ENCODE measurements at regions not wholly inside any gene's neighbourhood (a gene's known extent, or its start where the extent isn't known, plus 50 kb on each side); places are given as distances from the start of the nearest gene placed in this dataset.

- no peaks in the 10 kb centered on the region for H3K9me3 ChIP-seq (ENCODE audit: low read depth)
- H3K9me3 Mint-ChIP-seq = no peaks in the 10 kb centered on the region
- TF ChIP-seq CTCF (IDR thresholded peaks at IDR 0.05) (no peak), EZH2phosphoT487 (IDR thresholded peaks at IDR 0.05) (no peak), EZH2 (IDR thresholded peaks at IDR 0.05) (no peak)
- no peaks in the 10 kb centered on the region for H4K20me1 ChIP-seq (ENCODE audit: low read depth)
- H3K27me3 Mint-ChIP-seq (ENCODE audit: insufficient read depth, low read depth) = peaks cover 2% of the 10 kb centered on the region
- H3K27ac ChIP-seq = no peak overlapping the region
- H3K79me2 ChIP-seq (ENCODE audit: low read depth) = no peaks in the 10 kb centered on the region
- H3K4me1 Mint-ChIP-seq = peaks cover 6% of the 10 kb centered on the region
- H3K4me3 Mint-ChIP-seq = no peak overlapping the region
- H3K4me3 ChIP-seq = no peak overlapping the region
- no peaks in the 10 kb centered on the region for H3K36me3 Mint-ChIP-seq
- peaks cover 8% of the 10 kb centered on the region for H3K4me1 ChIP-seq
- no peaks in the 10 kb centered on the region for H3F3A ChIP-seq (ENCODE audit: low read depth)
- H3K36me3 ChIP-seq = no peaks in the 10 kb centered on the region
- no peak overlapping the region for H3K9ac ChIP-seq
- peak overlapping the region; percentile 45 for H2AFZ ChIP-seq (replicated peaks)
- H3K4me2 ChIP-seq = no peak overlapping the region
- no peak for DNase-seq (ENCODE audit: low spot score)
- no peaks in the 10 kb centered on the region for H3K27me3 ChIP-seq
- no peak overlapping the region for H3K27ac Mint-ChIP-seq
These were observed 209.3 kb upstream of the SGK1 start for GRCh38 chr6:134527108-134527787.

- Mint-ChIP-seq H3K27ac (no peak overlapping the region), H3K4me1 (peaks cover 6% of the 10 kb centered on the region), H3K4me3 (no peak overlapping the region), H3K36me3 (no peaks in the 10 kb centered on the region), H3K27me3 (ENCODE audit: insufficient read depth, low read depth) (peaks cover 1% of the 10 kb centered on the region), H3K9me3 (no peaks in the 10 kb centered on the region)
- H3K4me3 ChIP-seq = no peak overlapping the region
- H3K9ac ChIP-seq = no peak overlapping the region
- no peak overlapping the region for H3K27ac ChIP-seq
- no peaks in the 10 kb centered on the region for H3K79me2 ChIP-seq (ENCODE audit: low read depth)
- no peaks in the 10 kb centered on the region for H3K36me3 ChIP-seq
- no peaks in the 10 kb centered on the region for H3F3A ChIP-seq (ENCODE audit: low read depth)
- no peak for TF ChIP-seq EZH2phosphoT487 (IDR thresholded peaks at IDR 0.05)
- no peak for DNase-seq (ENCODE audit: low spot score)
- H3K9me3 ChIP-seq (ENCODE audit: low read depth) = no peaks in the 10 kb centered on the region
- no peak overlapping the region for H3K4me2 ChIP-seq
- no peak overlapping the region for H2AFZ ChIP-seq (replicated peaks)
- no peaks in the 10 kb centered on the region for H4K20me1 ChIP-seq (ENCODE audit: low read depth)
- H3K27me3 ChIP-seq = no peaks in the 10 kb centered on the region
- no peaks in the 10 kb centered on the region for H3K4me1 ChIP-seq
These were observed 207.4 kb upstream of the SGK1 start for GRCh38 chr6:134525190-134525868.

- no peaks in the 10 kb centered on the region for H3K9me3 Mint-ChIP-seq
- Histone ChIP-seq H3K79me2 (ENCODE audit: low read depth) (no peaks in the 10 kb centered on the region), H3K4me2 (no peak overlapping the region), H2AFZ (replicated peaks) (no peak overlapping the region), H3K27ac (no peak overlapping the region), H4K20me1 (ENCODE audit: low read depth) (no peaks in the 10 kb centered on the region), H3K9me3 (ENCODE audit: low read depth) (no peaks in the 10 kb centered on the region), H3F3A (ENCODE audit: low read depth) (no peaks in the 10 kb centered on the region), H3K36me3 (no peaks in the 10 kb centered on the region), H3K9ac (no peak overlapping the region), H3K4me1 (no peaks in the 10 kb centered on the region), H3K27me3 (no peaks in the 10 kb centered on the region), H3K4me3 (no peak overlapping the region)
- H3K27ac Mint-ChIP-seq = no peak overlapping the region
- peaks cover 8% of the 10 kb centered on the region for H3K4me1 Mint-ChIP-seq
- no peak overlapping the region for H3K4me3 Mint-ChIP-seq
- no peaks in the 10 kb centered on the region for H3K36me3 Mint-ChIP-seq
- peaks cover 3% of the 10 kb centered on the region for H3K27me3 Mint-ChIP-seq (ENCODE audit: insufficient read depth, low read depth)
- TF ChIP-seq CTCF (IDR thresholded peaks at IDR 0.05) (no peak), EZH2phosphoT487 (IDR thresholded peaks at IDR 0.05) (no peak), EZH2 (IDR thresholded peaks at IDR 0.05) (no peak)
- DNase-seq (ENCODE audit: low spot score) = no peak
These were observed 206.2 kb upstream of the SGK1 start for GRCh38 chr6:134523903-134524650.

All from neural progenitor cell (in vitro differentiated cells).